GM21529 (cell line): ENCODE measurements at regions not wholly inside any gene's neighbourhood (a gene's known extent, or its start where the extent isn't known, plus 50 kb on each side); places are given as distances from the start of the nearest gene placed in this dataset.

Experiments used
- ATAC-seq: cut with Tn5 transposase; IDR thresholded peaks from one replicate; pipeline ENCODE4 v1.9.1; 2021; ENCODE audit not compliant: unreplicated experiment

DNA sequence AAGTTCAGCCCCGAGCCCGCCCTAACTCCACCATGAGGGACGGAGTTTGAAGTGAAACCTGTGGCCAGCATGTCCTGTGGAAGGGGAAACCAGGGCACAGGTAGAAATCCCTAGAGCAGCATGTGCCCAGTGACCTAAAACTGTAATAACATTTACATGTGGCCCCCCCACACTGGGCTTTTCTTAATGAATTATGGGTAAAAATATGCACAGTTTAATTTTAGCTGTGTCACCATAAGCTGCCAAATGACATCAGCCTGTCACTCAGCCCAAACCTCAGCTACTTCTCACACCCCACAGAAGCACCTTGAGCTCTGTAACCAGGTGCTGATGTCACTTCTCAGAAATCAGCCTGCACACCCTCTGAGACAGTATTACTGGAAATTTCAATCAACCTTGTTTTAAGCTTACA, 50.0 kb upstream of the SLC19A1 start:
- peak; percentile 60 for ATAC-seq

DNA sequence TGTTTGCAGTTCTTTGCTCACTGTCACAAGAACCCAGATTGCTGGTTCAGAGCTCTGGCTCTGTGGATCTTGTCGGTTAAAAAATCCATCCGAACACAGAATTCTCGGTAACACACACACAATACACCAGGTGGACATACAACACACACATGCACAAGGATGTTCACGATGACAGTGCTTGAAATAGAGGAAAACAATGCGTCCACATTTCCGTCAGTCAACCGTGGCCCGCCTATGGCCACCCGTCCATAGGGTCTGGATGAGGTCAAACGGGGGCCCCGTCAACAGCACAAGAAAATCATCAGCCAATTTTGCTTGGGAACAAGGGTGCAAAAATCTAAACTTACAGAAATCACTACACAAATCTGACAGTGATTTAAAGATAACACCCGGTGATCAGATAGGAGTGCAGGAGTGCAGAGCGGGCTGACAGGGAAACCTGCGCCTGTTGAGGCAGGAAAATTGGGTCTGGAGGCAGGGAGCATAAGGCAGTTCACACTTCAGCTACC, 50.4 kb upstream of the SLC19A1 start:
- ATAC-seq: no peak

DNA sequence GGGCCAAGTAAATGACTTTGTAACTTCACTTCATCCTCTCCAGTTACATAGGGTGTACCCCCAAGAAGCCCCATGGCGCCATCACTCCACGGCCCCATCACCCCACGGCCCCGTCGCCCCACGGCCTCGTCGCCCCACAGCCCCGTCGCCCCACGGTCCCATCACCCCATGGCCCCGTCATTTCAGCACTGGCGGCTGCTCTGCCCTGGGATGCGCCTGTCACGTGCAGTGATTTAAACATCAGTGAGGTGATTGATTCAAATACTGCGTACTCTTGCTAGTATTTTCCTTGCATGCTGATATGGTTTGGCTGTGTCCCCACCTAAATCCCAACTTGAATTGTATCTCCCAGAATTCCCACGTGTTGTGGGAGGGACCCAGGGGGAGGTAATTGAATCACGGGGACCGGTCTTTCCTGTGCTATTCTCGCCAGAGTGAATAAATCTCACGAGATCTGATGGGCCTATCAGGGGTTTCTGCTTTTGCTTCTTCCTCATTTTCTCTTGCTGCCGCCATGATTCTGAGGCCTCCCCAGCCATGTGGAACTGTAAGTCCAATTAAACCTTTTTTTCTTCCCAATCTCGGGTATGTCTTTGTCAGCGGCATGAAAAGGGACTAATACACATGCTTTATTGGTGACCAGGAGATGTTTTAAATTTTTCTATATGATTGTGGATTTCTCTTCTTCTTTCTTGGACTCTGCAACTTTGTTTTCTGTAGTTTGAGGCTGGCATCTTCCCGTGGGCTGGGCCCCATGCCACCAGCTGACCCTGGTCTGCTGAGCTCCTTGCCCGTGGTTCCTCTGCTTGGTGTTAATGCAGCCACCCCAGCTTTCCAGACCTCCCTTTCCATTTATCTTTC, 50.1 kb upstream of the PCBP3 start:
- ATAC-seq: no peak
